Stimulated activated naive CD8-positive, alpha-beta T cell treated with anti-CD3 and anti-CD28 coated beads, Interleukin-15, Interleukin-2, amounts not matched to agents 100 ng/mL and 50 ng/mL, for 24 hours (primary cell): ENCODE measurements at regions not wholly inside any gene's neighbourhood (a gene's known extent, or its start where the extent isn't known, plus 50 kb on each side); places are given as distances from the start of the nearest gene placed in this dataset.
"Not testable (repeated sequence)": the region's sequence is repeated elsewhere in the genome, so short reads cannot be mapped to it uniquely, and the experiment has no call there.

ENCODE experiments used
- H3K27ac Mint-ChIP-seq: one replicate; pipeline ENCODE4 v1.8.0; 2021; ENCODE audit warnings: mild to moderate bottlenecking, mixed read lengths
- H3K27me3 Mint-ChIP-seq: one replicate; pipeline ENCODE4 v1.8.0; 2021; ENCODE audit warnings: mixed read lengths
- H3K36me3 Mint-ChIP-seq: one replicate; pipeline ENCODE4 v1.8.0; 2021; ENCODE audit warnings: low read depth, mixed read lengths
- H3K4me1 Mint-ChIP-seq: one replicate; pipeline ENCODE4 v1.8.0; 2021; ENCODE audit warnings: low read depth, mixed read lengths
- H3K4me3 Mint-ChIP-seq: one replicate; pipeline ENCODE4 v1.8.0; 2021; ENCODE audit warnings: mild to moderate bottlenecking, mixed read lengths
- H3K9me3 Mint-ChIP-seq: one replicate; pipeline ENCODE4 v1.8.0; 2021; ENCODE audit warnings: mixed read lengths

DNA sequence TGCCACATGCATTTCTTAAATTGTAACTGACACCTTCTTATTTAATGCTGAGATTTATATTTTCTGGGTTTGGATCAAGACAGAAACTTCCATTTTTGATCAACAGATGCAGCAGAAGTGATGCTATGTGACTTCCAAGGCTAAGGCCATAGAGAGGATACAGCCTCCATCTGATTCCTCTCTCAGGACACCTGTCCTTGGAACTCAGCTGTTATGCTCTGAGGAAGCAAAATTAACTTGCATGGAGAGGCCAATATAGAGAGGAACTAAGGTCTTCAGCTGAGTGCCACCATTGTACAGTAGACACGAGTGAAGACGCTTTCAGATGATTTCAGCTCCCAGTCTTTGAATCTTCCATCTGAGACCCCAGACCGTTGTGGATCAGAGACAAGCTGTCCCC is 296.9 kb upstream of the TBL1XR1 start:
- H3K4me1 Mint-ChIP-seq: peaks cover under 1% of the 10 kb centered on the region
- no peaks in the 10 kb centered on the region for H3K27me3 Mint-ChIP-seq
- no peak overlapping the region for H3K4me3 Mint-ChIP-seq
- H3K36me3 Mint-ChIP-seq: no peaks in the 10 kb centered on the region
- no peak overlapping the region for H3K27ac Mint-ChIP-seq
- H3K9me3 Mint-ChIP-seq: no peaks in the 10 kb centered on the region

DNA sequence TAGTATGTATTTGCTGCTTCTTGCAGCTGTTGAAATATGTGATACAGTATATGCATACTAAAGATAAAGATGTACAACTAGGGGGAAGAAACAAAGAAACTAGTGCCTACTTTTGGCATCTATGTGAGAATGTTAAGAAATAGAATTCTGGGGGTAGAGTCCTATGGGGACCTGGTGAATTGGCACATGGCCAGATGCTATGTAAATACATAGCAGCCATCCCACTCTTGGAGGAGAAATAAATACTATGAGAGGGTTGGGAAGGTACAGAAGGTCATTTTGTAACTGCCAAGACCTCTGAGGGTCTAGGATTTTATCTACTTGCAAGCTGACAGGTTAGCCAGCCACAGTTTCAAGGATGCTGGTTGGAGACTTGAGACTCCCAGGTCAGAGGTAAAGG is 298.3 kb upstream of the TBL1XR1 start:
- Mint-ChIP-seq H3K4me3 (no peak overlapping the region), H3K36me3 (no peaks in the 10 kb centered on the region), H3K27me3 (no peaks in the 10 kb centered on the region), H3K27ac (no peak overlapping the region), H3K9me3 (no peaks in the 10 kb centered on the region), H3K4me1 (no peaks in the 10 kb centered on the region)

DNA sequence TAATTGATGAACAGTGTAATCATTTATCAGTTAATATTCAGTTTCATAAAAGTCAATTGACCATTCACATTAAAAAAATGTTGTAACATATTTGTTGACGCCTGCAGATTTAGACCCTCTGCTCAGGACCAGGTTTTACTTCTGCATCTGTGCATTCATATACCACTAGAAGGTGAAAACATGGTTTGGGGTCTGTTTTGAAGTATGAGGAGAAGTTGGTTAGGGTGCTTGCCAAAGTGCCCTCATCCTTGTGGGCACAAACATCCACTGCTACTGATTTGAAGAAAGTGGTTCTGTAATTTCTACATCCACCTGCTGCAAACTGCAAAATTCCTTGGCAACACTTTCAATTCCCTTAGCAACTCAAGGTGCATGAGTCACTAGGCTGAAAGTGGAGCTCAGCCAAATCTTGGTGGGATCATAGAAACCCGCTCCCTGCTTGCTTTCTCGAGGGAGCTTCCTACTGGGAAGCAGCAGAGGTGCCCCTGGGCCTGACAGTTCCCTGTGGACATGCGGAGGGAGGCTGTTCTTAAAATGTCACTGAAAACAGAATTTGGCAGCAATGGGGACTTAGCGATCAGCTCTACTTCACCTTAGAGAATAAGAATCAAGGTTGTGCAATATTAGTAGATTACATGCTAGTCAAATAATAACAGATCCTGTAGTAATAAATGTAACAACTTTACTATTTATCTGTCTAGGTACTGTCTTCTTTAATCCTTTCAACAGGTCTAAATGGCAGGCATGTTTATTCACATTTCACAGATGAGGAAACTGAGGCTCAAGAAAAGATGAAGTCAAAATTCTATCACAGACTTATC is 301.0 kb upstream of the TBL1XR1 start:
- no peak overlapping the region for H3K4me3 Mint-ChIP-seq
- no peaks in the 10 kb centered on the region for H3K36me3 Mint-ChIP-seq
- no peak overlapping the region for H3K27ac Mint-ChIP-seq
- H3K9me3 Mint-ChIP-seq: no peaks in the 10 kb centered on the region
- no peaks in the 10 kb centered on the region for H3K27me3 Mint-ChIP-seq
- H3K4me1 Mint-ChIP-seq: no peaks in the 10 kb centered on the region

DNA sequence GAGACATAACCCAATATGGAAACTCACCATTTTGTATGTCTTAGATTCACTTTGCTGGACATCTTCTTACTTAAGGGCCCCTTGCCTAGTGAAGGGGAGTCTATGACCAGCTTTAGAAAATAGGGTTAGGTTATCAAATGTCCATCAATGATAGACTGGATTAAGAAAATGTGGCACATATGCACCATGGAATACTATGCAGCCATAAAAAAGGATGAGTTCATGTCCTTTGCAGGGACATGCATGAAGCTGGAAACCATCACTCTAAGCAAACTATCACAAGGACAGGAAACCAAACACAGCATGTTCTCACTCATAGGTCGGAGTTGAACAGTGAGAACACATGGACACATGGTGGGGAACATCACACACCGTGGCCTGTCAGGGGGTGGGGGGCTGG is 301.8 kb upstream of the TBL1XR1 start:
- not testable (repeated sequence) for H3K4me1 Mint-ChIP-seq, H3K27me3 Mint-ChIP-seq, H3K27ac Mint-ChIP-seq, H3K36me3 Mint-ChIP-seq, H3K9me3 Mint-ChIP-seq, H3K4me3 Mint-ChIP-seq

DNA sequence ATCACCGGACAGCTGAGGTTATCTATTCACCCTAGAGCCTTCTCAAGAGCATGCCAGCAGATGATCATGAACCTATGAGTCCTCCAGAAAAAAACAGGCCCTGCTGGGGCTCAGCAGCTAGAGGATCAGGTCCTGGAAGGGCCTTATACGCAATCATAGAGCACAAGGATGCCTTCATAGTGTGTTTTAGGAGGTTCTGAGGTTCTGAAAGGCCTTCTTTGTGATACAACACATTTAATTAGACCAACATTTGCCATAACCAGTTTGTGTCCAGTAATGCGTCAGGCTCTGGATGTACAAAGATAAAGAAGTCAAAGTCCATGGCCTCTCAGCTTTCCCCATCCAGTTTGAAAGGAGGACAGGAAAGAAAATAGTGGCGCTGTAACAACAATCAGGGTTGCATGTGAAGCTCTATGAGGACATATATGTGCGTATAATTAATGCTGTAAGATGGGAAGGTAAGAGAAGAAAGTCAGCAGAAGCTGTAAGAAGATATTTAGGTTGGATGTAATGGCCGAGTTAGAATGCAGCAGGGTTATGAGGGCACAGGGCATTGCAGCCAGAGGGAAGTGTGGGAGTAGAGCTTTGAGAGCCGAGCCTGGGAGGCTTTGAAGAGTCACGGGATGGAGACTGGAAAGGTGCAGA is 302.6 kb upstream of the TBL1XR1 start:
- Mint-ChIP-seq H3K27ac (no peak overlapping the region), H3K36me3 (no peaks in the 10 kb centered on the region), H3K9me3 (no peaks in the 10 kb centered on the region)

DNA sequence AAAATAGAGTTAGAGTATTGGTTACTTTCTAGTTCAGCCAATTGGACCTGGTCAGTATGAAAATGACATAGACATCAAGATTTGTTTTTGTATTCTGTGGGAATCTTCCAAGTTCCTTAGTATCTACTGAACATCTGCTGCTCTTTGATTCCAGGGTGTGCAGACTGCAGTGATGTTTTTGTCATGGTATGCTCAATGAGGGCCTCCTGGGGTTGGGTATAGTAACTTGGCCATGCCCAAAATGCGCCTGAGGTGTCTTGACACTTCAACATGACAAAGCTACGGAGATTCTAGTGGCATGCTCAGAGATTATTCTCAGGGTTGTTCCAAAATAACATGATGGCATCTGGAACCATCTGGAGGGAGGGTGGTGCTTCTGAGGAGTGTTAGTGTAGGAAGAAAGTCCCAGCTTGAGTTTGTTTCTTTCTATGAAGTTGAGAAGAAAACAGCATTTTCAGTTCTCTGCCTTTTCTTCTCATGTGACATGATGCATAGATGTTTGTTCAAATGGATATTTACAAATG is 313.5 kb upstream of the TBL1XR1 start:
- Mint-ChIP-seq H3K4me3 (no peak overlapping the region), H3K36me3 (no peaks in the 10 kb centered on the region), H3K27ac (no peak overlapping the region), H3K4me1 (no peaks in the 10 kb centered on the region), H3K27me3 (no peaks in the 10 kb centered on the region), H3K9me3 (no peaks in the 10 kb centered on the region)

More for the DNA sequence above, 302.6 kb upstream of the TBL1XR1 start:
- Mint-ChIP-seq H3K27me3 (no peaks in the 10 kb centered on the region), H3K4me3 (no peak overlapping the region), H3K4me1 (no peaks in the 10 kb centered on the region)

DNA sequence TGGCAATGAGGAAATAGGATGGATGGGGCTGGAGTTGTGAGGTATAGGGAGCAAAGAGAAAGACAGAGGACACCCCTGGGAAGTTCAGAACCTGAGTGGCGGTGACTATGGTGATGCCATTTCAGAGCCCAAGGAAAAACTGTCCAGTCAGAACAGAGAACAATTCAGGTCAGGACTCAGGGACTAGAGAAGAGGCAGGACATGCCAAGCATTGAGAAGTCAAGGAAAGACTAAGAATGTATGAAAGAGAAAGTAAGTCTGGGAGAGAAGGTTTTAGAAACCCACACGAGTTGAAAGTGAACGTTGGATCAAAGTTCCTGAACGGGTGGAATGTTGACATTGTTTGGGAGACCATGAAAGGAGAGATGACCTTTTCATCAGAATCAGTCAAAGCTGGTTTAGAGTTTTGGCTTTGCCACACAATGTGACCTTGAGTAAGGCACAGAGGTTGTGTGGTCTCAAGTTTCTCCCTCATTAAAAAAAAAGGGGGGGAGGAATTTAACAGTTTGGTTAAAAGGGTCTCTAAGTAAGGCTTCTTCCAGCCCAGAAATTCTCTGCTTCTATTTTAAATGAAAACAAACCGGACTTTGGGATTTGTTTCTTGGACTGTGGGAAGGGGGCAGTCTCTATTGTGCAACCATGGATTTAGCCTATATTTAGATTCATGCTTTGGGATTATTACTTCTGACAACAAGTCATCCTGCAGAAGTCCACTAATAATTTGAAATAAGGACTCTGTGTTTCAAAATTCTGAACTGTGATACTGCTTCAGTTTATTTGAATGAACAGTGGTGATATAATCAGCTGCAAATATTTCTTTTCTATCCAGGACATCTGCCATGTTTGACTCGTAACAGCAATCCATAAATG is 315.9 kb upstream of the TBL1XR1 start:
- Mint-ChIP-seq H3K4me3 (no peak overlapping the region), H3K36me3 (no peaks in the 10 kb centered on the region), H3K4me1 (no peaks in the 10 kb centered on the region), H3K27ac (no peak overlapping the region), H3K9me3 (no peaks in the 10 kb centered on the region), H3K27me3 (no peaks in the 10 kb centered on the region)

DNA sequence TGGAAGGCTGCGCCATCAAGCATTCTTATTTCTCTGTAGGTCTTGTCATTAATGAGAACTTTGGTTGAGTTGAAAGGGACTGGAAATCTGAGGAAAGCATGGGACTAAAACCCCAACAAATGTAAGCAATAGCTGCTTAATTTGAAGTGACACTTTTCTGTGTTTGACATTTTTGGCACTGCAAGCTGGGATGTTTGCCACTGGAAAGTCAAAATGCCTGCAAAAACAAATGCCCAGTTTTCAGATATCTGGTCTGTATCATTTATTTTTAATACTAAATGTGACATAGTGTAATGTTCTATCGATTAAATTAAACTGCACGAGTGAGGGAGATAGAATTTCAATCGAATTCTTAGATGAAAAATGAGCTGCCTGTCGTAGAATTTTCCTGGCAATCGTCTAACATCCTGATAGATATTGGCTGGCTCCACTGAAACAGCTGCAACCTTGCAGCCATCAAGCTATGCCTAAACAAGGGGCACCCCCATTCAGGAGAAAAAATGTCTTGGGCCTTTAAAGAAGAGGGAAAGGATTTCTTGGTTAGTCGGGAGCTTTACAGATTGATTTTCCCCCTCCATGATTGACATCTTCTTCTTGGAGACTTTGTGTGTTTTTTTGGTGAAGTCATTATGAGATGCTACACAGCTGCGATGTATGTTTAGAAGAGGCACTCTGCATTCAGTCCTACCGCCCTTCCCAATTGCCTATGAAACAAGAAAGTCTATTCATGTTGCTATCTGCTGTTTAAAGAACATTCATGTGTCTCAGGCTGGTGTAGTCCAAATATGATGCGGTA is 316.7 kb upstream of the TBL1XR1 start:
- no peak overlapping the region for H3K27ac Mint-ChIP-seq
- no peaks in the 10 kb centered on the region for H3K9me3 Mint-ChIP-seq
- H3K36me3 Mint-ChIP-seq: no peaks in the 10 kb centered on the region
- no peaks in the 10 kb centered on the region for H3K4me1 Mint-ChIP-seq
- no peak overlapping the region for H3K4me3 Mint-ChIP-seq
- no peaks in the 10 kb centered on the region for H3K27me3 Mint-ChIP-seq

DNA sequence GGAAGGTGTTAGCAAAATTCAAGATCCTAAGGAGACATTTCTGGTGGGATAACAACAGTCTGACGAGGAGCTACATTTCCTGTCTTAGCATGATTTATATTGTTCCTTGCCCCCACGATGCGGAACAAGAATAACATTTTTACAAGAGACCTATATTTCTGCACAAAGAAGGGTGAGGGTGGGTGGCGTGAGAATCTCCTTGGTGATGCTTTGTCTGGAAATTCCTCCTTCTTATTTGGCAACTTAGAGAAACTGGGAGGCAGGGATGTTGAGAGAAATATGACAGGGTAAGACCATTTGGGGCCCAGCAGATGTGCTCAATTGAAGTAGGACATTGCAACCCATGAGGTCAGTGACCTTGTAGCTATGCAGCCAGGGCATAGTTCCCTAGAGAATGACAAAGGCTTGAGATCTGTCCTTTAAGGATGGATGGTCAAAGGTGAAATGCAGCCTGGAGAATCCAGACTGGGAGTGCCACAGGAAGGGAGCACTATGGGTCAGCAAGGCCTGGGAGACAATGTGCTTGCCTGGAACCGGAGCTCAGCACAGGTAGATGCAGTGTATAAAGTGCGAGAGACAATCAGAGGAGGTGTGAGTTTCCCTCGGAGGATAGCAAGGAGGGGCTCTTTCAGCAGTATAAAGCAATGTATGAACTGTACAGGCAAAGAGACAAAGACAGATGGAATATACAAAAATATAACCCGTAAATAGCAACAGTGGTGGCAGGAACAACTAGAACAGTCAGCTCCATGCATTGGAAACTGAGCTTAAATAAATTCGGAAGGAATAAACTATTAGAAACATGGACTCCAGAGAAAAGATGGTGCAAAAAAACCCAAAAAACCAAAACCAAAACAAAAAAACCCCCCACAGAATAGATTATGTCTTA is 317.6 kb upstream of the TBL1XR1 start:
- H3K27ac Mint-ChIP-seq: no peak overlapping the region
- H3K9me3 Mint-ChIP-seq: no peaks in the 10 kb centered on the region
- H3K27me3 Mint-ChIP-seq: no peaks in the 10 kb centered on the region
- no peak overlapping the region for H3K4me3 Mint-ChIP-seq
- no peaks in the 10 kb centered on the region for H3K4me1 Mint-ChIP-seq
- H3K36me3 Mint-ChIP-seq: no peaks in the 10 kb centered on the region

DNA sequence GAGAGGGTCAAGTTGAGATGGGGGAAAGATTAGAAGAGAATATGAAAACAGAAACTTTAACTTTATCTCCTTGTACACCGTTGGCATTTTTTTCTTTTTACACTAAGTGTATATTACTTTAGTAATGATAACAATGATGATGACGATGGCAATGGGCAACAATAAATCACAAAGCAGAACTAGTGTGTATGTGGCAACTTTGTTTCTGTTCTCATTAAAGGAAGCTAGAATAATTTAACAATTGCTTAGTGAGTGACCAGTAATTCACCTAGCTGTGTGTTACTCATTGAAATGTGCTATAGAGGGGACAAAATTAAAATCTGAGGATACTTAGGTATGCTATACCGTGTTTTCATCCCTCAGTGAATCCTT is 318.5 kb upstream of the TBL1XR1 start:
- no peaks in the 10 kb centered on the region for H3K27me3 Mint-ChIP-seq
- H3K36me3 Mint-ChIP-seq: no peaks in the 10 kb centered on the region
- H3K27ac Mint-ChIP-seq: no peak overlapping the region
- H3K9me3 Mint-ChIP-seq: no peaks in the 10 kb centered on the region
- H3K4me1 Mint-ChIP-seq: no peaks in the 10 kb centered on the region
- H3K4me3 Mint-ChIP-seq: no peak overlapping the region

DNA sequence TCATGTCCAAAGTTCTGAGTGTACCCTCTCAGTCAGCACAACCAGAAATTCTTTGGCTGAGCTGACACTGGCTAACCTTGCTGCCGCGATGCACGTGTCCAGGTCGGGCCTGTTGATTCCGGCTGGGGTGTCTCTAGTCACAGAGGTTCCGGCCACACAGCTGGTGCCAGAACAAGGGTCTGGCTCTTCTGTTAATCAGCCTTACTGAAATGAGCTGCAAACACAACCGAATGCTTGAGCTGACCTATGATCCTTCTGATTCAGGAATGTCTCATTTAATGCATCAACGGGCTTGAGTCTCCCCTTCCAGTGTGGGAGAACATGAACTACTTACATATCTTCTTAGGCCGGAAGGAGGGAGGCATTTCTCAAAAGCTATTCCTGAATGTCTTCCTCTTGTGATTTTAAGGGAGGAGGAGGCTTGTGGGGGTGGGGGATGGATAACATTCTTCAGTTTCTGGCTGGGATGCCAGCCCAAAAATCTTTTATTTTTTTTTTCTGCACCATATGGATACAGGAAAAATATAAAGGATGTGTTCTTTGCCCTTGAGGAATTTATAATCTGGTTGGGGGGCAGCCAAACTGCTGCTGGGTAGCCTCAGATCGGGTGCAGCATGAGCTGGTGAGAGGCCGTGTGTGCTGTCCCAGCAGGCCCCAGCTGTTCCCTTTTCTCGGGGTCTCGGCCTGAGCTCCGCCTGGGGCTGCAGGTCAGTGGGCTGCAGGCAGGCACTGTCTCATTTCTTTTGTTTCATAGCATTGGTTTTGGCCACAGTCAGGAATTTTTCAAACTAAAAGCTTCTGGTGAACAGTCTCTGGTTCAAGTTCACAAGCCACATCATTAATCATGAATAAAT is 319.1 kb upstream of the TBL1XR1 start:
- Mint-ChIP-seq H3K4me1 (no peaks in the 10 kb centered on the region), H3K27ac (no peak overlapping the region), H3K27me3 (no peaks in the 10 kb centered on the region), H3K9me3 (no peaks in the 10 kb centered on the region), H3K4me3 (no peak overlapping the region), H3K36me3 (no peaks in the 10 kb centered on the region)

DNA sequence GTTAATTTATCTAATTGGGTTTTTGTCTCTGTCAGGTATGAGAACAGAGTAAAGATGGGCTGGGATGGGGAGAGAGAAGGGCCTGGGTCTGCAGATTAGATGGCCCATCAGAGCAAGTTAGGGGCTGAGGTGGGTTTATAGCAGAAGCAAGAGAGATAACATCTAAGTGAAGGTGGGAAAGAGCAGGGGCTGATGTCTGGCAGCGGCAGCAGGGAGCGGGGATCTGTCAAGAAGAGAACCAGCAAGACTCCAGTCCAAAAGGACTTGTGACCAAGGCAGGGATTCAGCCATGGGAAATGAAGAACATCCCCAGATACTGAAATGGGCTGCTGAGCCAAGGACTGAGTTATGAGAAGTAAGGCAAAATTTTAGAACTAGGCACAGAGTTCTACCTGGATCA is 320.6 kb upstream of the TBL1XR1 start:
- Mint-ChIP-seq H3K4me1 (peaks cover 1% of the 10 kb centered on the region), H3K36me3 (no peaks in the 10 kb centered on the region), H3K9me3 (no peaks in the 10 kb centered on the region), H3K27ac (no peak overlapping the region), H3K4me3 (no peak overlapping the region), H3K27me3 (no peaks in the 10 kb centered on the region)

DNA sequence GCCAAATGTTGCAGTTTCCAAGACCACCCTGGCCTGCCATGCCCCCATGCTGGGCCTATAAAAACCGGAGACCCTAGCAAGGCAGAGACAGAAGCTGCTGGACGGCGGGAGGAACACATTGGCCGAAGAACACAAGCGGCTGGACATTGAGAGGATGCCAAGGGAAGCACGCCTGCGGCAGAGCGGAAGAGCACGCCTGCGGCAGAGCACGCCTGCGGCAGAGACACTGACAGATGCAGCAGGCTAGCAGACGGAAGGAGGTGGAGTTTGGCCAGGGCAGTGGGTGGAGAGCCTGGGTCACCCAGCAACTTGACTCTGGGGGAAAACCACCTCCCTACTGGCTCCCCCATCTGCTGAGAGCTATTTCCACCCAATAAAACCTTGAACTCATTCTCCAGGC is 322.3 kb upstream of the TBL1XR1 start:
- H3K27me3 Mint-ChIP-seq: no peaks in the 10 kb centered on the region
- H3K36me3 Mint-ChIP-seq: no peaks in the 10 kb centered on the region
- H3K4me3 Mint-ChIP-seq: no peak overlapping the region
- H3K27ac Mint-ChIP-seq: no peak overlapping the region
- peaks cover 5% of the 10 kb centered on the region for H3K9me3 Mint-ChIP-seq
- peaks cover 13% of the 10 kb centered on the region for H3K4me1 Mint-ChIP-seq
